WTC11 (cell line): ENCODE measurements at regions not wholly inside any gene's neighbourhood (a gene's known extent, or its start where the extent isn't known, plus 50 kb on each side); places are given as distances from the start of the nearest gene placed in this dataset.

ENCODE experiments used
- ATAC-seq: fragments of 200-7000 bp; cut with Tn5 transposase; 2 replicates; pipeline ENCODE4 v1.10.0; 2021; ENCODE audit warnings: mild to moderate bottlenecking, moderate library complexity
- CTCF ChIA-PET: fragments of 300-600 bp; sonication (Branson Sonifier 250); formaldehyde crosslinking; loops from one replicate; lab custom pipeline; 2021; ENCODE audit warnings: antibody characterized with exemption; lab: Charles Lee
- POLR2A ChIA-PET: fragments of 350-600 bp; sonication (Branson Sonifier 250); formaldehyde crosslinking; loops from one replicate; lab custom pipeline; 2021; ENCODE audit warnings: antibody characterized with exemption; lab: Charles Lee
- DNase-seq: peaks from one replicate; pipeline ENCODE4 v3.0.0; 2021; ENCODE audit warnings: low spot score
- H3K27ac Mint-ChIP-seq: 2 replicates; pipeline ENCODE4 v1.8.0; 2021; ENCODE audit warnings: mixed read lengths
- H3K27me3 Mint-ChIP-seq: 2 replicates; pipeline ENCODE4 v1.8.0; 2021; ENCODE audit warnings: low read depth, mild to moderate bottlenecking, moderate library complexity, mixed read lengths
- H3K36me3 Mint-ChIP-seq: 2 replicates; pipeline ENCODE4 v1.8.0; 2021; ENCODE audit warnings: mixed read lengths
- H3K4me1 Mint-ChIP-seq: 2 replicates; pipeline ENCODE4 v1.8.0; 2022; ENCODE audit warnings: mixed read lengths
- H3K4me3 Mint-ChIP-seq: 2 replicates; pipeline ENCODE4 v1.8.0; 2021; ENCODE audit warnings: mild to moderate bottlenecking, moderate library complexity, mixed read lengths
- H3K9me3 Mint-ChIP-seq: 2 replicates; pipeline ENCODE4 v1.8.0; 2021; ENCODE audit warnings: mixed read lengths
- EMX1 ChIP-seq: fragments of 250-450 bp; sonication (Bioruptor Pico); IDR thresholded peaks from 2 replicates; pipeline ENCODE4 v1.8.0; 2021; ENCODE audit warnings: mild to moderate bottlenecking
- ETV6 ChIP-seq: sonication (generic); formaldehyde crosslinking; IDR thresholded peaks from 2 replicates; pipeline ENCODE4 v1.8.1; 2022; ENCODE audit warnings: mild to moderate bottlenecking, missing genetic modification reagents
- IRF2 ChIP-seq: sonication (generic); formaldehyde crosslinking; IDR thresholded peaks from 2 replicates; pipeline ENCODE4 v1.8.0; 2022; ENCODE audit warnings: low read depth, missing genetic modification reagents, borderline replicate concordance
- JAZF1 ChIP-seq: fragments of 250-450 bp; sonication (Bioruptor Pico); IDR thresholded peaks from 2 replicates; pipeline ENCODE4 v1.9.0; 2021; ENCODE audit warnings: moderate library complexity, mild to moderate bottlenecking, inconsistent platforms
- KAT7 ChIP-seq: sonication (generic); formaldehyde crosslinking; IDR thresholded peaks from 2 replicates; pipeline ENCODE4 v1.8.1; 2023; ENCODE audit warnings: missing genetic modification reagents, mild to moderate bottlenecking, borderline replicate concordance
- TEAD1 ChIP-seq: sonication (generic); formaldehyde crosslinking; IDR thresholded peaks from 2 replicates; pipeline ENCODE4 v1.8.0; 2022; ENCODE audit warnings: mild to moderate bottlenecking, missing genetic modification reagents
- TP53 ChIP-seq: sonication (generic); formaldehyde crosslinking; IDR thresholded peaks from 2 replicates; pipeline ENCODE4 v1.8.1; 2023; ENCODE audit warnings: mild to moderate bottlenecking, missing genetic modification reagents
- ZNF138 ChIP-seq: sonication (generic); formaldehyde crosslinking; conservative IDR thresholded peaks from 2 replicates; pipeline ENCODE4 v1.8.1; 2022; ENCODE audit warnings: mild to moderate bottlenecking, moderate library complexity, missing genetic modification reagents
- ZNF671 ChIP-seq: fragments of 250-450 bp; sonication (Bioruptor Pico); IDR thresholded peaks from 2 replicates; pipeline ENCODE4 v1.8.0; 2021; ENCODE audit warnings: mild to moderate bottlenecking
- TF ChIP-seq, protein P1 (sequence below): sonication (generic); formaldehyde crosslinking; IDR thresholded peaks from 2 replicates; pipeline ENCODE4 v1.8.0; 2022; ENCODE audit warnings: missing genetic modification reagents
- TF ChIP-seq, protein P2 (sequence below): sonication (generic); formaldehyde crosslinking; IDR thresholded peaks from 2 replicates; pipeline ENCODE4 v1.8.1; 2022; ENCODE audit warnings: mild to moderate bottlenecking, moderate library complexity, missing genetic modification reagents
- TF ChIP-seq, protein P3 (sequence below): sonication (generic); formaldehyde crosslinking; IDR thresholded peaks from 2 replicates; pipeline ENCODE4 v1.8.1; 2022; ENCODE audit warnings: low read depth, missing genetic modification reagents, borderline replicate concordance
- TF ChIP-seq, protein P4 (sequence below): fragments of 250-450 bp; sonication (Bioruptor Pico); conservative IDR thresholded peaks from 2 replicates; pipeline ENCODE4 v1.9.0; 2021; ENCODE audit warnings: mild to moderate bottlenecking
- TF ChIP-seq, protein P5 (sequence below): fragments of 250-450 bp; sonication (Bioruptor Pico); IDR thresholded peaks from 2 replicates; pipeline ENCODE4 v1.9.0; 2021; ENCODE audit warnings: mild to moderate bottlenecking
- TF ChIP-seq, protein P6 (sequence below): sonication (generic); formaldehyde crosslinking; conservative IDR thresholded peaks from 2 replicates; pipeline ENCODE4 v1.8.1; 2022; ENCODE audit warnings: mild to moderate bottlenecking, missing genetic modification reagents
- TF ChIP-seq, protein P7 (sequence below): sonication (generic); formaldehyde crosslinking; conservative IDR thresholded peaks from 2 replicates; pipeline ENCODE4 v1.8.1; 2023; ENCODE audit warnings: mild to moderate bottlenecking, low read depth, missing genetic modification reagents, moderate library complexity

DNA sequence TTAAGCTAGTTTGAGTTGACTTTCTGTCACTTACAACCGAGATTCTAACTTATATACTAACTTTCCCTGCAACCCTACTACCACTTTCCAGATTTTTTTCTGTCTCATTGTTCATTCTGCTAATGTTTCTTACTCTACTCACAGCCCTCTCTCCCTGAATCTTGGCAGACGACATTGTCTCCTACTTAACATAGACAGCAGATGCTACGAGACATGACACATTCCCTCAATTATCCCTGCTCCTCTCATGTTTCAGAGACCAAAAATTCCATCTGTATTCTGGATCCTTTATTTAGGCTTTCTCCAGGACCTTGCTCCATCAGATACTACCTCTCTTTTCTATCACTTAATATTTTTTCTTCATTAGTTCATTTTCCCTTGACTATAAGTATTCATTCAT, 379.1 kb upstream of the TEX13C start (continued):
- TF ChIP-seq, protein P1, sequence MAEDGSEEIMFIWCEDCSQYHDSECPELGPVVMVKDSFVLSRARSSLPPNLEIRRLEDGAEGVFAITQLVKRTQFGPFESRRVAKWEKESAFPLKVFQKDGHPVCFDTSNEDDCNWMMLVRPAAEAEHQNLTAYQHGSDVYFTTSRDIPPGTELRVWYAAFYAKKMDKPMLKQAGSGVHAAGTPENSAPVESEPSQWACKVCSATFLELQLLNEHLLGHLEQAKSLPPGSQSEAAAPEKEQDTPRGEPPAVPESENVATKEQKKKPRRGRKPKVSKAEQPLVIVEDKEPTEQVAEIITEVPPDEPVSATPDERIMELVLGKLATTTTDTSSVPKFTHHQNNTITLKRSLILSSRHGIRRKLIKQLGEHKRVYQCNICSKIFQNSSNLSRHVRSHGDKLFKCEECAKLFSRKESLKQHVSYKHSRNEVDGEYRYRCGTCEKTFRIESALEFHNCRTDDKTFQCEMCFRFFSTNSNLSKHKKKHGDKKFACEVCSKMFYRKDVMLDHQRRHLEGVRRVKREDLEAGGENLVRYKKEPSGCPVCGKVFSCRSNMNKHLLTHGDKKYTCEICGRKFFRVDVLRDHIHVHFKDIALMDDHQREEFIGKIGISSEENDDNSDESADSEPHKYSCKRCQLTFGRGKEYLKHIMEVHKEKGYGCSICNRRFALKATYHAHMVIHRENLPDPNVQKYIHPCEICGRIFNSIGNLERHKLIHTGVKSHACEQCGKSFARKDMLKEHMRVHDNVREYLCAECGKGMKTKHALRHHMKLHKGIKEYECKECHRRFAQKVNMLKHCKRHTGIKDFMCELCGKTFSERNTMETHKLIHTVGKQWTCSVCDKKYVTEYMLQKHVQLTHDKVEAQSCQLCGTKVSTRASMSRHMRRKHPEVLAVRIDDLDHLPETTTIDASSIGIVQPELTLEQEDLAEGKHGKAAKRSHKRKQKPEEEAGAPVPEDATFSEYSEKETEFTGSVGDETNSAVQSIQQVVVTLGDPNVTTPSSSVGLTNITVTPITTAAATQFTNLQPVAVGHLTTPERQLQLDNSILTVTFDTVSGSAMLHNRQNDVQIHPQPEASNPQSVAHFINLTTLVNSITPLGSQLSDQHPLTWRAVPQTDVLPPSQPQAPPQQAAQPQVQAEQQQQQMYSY = no peak
- TF ChIP-seq ETV6 (CRISPR knock-in tag) (no peak), IRF2 (no peak)
- TF ChIP-seq, all 79 proteins: peak for 0

DNA sequence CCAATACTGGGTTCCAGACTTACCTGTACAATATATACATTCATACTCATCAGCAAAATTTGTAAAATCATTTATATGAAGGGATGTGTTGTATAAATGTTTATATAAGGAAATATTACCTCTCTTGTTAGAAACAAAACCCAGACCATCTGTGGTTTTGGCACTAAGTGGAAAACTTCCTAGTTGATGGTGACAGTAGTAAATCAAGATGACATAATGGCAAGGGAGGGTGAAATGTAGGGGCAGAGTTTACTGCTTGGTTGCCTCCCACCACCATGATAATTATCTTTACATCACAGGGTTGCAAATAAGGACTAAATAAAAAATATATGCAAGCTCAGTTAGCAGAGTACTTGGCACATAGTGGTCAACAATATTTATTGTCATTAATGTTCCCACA, 365.3 kb upstream of the TEX13C start:
- H3K9me3 Mint-ChIP-seq = no peaks in the 10 kb centered on the region
- H3K4me1 Mint-ChIP-seq = no peaks in the 10 kb centered on the region
- POLR2A ChIA-PET = no interaction called here
- ATAC-seq (no peak), DNase-seq (no peak)
- H3K4me3 Mint-ChIP-seq = no peak overlapping the region
- no peaks in the 10 kb centered on the region for H3K27me3 Mint-ChIP-seq
- CTCF ChIA-PET = no interaction called here
- no peak overlapping the region for H3K27ac Mint-ChIP-seq
- TF ChIP-seq KAT7 (CRISPR knock-in tag) = no peak
- no peak for TF ChIP-seq ETV6 (CRISPR knock-in tag)
- TF ChIP-seq, protein P2, sequence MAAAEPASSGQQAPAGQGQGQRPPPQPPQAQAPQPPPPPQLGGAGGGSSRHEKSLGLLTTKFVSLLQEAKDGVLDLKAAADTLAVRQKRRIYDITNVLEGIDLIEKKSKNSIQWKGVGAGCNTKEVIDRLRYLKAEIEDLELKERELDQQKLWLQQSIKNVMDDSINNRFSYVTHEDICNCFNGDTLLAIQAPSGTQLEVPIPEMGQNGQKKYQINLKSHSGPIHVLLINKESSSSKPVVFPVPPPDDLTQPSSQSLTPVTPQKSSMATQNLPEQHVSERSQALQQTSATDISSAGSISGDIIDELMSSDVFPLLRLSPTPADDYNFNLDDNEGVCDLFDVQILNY = no peak
- TF ChIP-seq, protein P3, sequence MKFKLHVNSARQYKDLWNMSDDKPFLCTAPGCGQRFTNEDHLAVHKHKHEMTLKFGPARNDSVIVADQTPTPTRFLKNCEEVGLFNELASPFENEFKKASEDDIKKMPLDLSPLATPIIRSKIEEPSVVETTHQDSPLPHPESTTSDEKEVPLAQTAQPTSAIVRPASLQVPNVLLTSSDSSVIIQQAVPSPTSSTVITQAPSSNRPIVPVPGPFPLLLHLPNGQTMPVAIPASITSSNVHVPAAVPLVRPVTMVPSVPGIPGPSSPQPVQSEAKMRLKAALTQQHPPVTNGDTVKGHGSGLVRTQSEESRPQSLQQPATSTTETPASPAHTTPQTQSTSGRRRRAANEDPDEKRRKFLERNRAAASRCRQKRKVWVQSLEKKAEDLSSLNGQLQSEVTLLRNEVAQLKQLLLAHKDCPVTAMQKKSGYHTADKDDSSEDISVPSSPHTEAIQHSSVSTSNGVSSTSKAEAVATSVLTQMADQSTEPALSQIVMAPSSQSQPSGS (CRISPR knock-in tag) = no peak
- TF ChIP-seq ZNF671 (CRISPR knock-in tag) = no peak
- TF ChIP-seq JAZF1 (CRISPR knock-in tag) = no peak
- TF ChIP-seq, protein P4, sequence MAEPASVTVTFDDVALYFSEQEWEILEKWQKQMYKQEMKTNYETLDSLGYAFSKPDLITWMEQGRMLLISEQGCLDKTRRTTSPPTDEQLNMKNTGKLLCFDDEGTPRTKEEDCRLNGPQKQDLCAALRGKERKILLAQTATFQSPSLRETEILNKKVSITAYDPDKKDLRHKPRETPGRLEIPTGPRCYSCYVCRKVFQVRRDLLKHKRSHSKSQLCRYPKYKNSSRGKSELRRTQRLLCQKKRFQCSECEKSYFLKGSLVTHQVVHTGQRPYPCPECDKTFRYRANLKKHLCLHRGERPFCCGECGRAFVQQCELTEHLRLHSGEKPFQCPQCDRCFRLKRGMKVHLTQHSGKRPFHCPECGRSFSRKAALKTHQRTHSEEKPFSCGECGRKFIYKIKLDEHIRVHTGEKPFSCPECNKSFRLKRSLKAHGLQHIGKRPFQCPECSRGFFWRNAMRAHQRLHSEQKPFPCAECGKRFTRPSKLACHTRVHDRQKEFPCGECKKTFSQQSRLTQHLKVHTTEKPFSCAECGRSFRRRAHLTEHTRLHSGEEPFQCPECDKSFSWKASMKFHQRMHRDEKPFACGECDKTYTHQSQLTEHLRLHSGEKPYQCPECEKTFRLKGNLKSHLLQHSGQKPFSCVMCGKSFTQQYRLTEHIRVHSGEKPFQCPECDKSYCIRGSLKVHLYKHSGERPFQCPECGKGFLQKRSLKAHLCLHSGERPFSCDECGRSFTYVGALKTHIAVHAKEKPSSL (CRISPR knock-in tag) = no peak
- no peak for TF ChIP-seq TEAD1
- TF ChIP-seq, protein P5, sequence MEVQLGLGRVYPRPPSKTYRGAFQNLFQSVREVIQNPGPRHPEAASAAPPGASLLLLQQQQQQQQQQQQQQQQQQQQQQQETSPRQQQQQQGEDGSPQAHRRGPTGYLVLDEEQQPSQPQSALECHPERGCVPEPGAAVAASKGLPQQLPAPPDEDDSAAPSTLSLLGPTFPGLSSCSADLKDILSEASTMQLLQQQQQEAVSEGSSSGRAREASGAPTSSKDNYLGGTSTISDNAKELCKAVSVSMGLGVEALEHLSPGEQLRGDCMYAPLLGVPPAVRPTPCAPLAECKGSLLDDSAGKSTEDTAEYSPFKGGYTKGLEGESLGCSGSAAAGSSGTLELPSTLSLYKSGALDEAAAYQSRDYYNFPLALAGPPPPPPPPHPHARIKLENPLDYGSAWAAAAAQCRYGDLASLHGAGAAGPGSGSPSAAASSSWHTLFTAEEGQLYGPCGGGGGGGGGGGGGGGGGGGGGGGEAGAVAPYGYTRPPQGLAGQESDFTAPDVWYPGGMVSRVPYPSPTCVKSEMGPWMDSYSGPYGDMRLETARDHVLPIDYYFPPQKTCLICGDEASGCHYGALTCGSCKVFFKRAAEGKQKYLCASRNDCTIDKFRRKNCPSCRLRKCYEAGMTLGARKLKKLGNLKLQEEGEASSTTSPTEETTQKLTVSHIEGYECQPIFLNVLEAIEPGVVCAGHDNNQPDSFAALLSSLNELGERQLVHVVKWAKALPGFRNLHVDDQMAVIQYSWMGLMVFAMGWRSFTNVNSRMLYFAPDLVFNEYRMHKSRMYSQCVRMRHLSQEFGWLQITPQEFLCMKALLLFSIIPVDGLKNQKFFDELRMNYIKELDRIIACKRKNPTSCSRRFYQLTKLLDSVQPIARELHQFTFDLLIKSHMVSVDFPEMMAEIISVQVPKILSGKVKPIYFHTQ (CRISPR knock-in tag) = no peak
- TF ChIP-seq TP53 = no peak
- TF ChIP-seq, protein P6, sequence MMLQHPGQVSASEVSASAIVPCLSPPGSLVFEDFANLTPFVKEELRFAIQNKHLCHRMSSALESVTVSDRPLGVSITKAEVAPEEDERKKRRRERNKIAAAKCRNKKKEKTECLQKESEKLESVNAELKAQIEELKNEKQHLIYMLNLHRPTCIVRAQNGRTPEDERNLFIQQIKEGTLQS (CRISPR knock-in tag) = no peak
- H3K36me3 Mint-ChIP-seq = no peaks in the 10 kb centered on the region

DNA sequence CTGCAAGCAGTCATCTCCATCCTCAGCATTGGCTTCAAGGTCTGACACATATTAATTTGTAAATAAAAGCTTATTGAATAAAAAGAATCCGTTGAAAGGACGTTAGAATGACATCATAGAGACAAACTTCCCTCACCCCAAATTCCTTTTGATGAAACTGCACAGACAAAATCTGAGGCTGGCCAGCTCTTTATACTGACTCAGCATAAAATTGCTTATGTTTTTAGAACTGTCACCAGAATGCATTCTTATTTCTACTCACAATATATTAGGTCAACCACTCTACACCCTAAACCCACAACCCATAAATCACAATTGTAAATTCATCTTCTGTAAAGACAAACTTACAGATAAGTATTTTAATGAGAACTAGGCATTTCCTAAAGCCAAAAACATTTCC, 359.2 kb upstream of the TEX13C start:
- no peak overlapping the region for H3K27ac Mint-ChIP-seq
- H3K4me1 Mint-ChIP-seq = no peaks in the 10 kb centered on the region
- POLR2A ChIA-PET = no interaction called here
- TF ChIP-seq ZNF138 (CRISPR knock-in tag) (no peak), EMX1 (CRISPR knock-in tag) (no peak)
- TF ChIP-seq, protein P7, sequence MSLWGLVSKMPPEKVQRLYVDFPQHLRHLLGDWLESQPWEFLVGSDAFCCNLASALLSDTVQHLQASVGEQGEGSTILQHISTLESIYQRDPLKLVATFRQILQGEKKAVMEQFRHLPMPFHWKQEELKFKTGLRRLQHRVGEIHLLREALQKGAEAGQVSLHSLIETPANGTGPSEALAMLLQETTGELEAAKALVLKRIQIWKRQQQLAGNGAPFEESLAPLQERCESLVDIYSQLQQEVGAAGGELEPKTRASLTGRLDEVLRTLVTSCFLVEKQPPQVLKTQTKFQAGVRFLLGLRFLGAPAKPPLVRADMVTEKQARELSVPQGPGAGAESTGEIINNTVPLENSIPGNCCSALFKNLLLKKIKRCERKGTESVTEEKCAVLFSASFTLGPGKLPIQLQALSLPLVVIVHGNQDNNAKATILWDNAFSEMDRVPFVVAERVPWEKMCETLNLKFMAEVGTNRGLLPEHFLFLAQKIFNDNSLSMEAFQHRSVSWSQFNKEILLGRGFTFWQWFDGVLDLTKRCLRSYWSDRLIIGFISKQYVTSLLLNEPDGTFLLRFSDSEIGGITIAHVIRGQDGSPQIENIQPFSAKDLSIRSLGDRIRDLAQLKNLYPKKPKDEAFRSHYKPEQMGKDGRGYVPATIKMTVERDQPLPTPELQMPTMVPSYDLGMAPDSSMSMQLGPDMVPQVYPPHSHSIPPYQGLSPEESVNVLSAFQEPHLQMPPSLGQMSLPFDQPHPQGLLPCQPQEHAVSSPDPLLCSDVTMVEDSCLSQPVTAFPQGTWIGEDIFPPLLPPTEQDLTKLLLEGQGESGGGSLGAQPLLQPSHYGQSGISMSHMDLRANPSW = no peak
- TF ChIP-seq, all 79 proteins: peak for 0
- no peak overlapping the region for H3K4me3 Mint-ChIP-seq
- no peak for ATAC-seq
- CTCF ChIA-PET = no interaction called here
- no peaks in the 10 kb centered on the region for H3K36me3 Mint-ChIP-seq
- DNase-seq = no peak
- no peaks in the 10 kb centered on the region for H3K9me3 Mint-ChIP-seq
- H3K27me3 Mint-ChIP-seq = no peaks in the 10 kb centered on the region
